H1 (cell line): ENCODE measurements at regions not wholly inside any gene's neighbourhood (a gene's known extent, or its start where the extent isn't known, plus 50 kb on each side); places are given as distances from the start of the nearest gene placed in this dataset.

Experiments used
- CHD7 ChIP-seq: fragments of 300-600 bp; sonication (generic); IDR thresholded peaks from 2 replicates; pipeline ENCODE4 v1.7.1; 2012; ENCODE audit warnings: low read length, moderate library complexity, mild to moderate bottlenecking, inconsistent platforms; ENCODE audit not compliant: insufficient replicate concordance

- no peak for TF ChIP-seq CHD7
Observed at GRCh38 chr17:79527306-79527705, 83.5 kb downstream of the RBFOX3 start (continued).
